ENCODE measurements at regions not wholly inside any gene's neighbourhood (a gene's known extent, or its start where the extent isn't known, plus 50 kb on each side); places are given as distances from the start of the nearest gene placed in this dataset.
A peak's percentile ranks its signal among the peaks of the same experiment; 100 is the strongest.
"Not testable (repeated sequence)": the region's sequence is repeated elsewhere in the genome, so short reads cannot be mapped to it uniquely, and the experiment has no call there.

GRCh38 chrY:12358337-12358736 is 342.7 kb upstream of the USP9Y start:
- no peak for DNase-seq

DNA sequence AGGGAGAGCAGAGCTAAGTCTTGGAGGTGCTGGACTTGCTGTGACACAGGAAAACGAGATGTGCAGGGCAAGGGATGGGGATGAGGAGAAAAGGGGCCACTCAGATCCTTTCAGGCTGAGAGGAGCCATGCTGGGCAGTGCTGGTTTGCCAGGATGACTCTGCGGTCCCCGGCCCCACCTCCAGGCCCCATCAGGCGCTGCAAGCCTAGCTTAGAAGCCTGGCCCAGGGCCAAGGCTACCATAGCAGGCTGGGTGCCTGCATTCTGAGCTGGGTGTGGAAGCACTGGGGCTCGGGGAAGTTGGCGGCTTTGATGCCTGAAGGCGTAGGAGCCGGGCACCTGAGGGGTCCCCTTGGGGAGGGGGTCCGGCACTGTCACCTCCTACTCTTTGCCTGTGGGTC is 341.2 kb upstream of the USP9Y start:
- DNase-seq: no peak

GRCh38 chrY:12360496-12360895 is 340.5 kb upstream of the USP9Y start:
- no peak for DNase-seq

DNA sequence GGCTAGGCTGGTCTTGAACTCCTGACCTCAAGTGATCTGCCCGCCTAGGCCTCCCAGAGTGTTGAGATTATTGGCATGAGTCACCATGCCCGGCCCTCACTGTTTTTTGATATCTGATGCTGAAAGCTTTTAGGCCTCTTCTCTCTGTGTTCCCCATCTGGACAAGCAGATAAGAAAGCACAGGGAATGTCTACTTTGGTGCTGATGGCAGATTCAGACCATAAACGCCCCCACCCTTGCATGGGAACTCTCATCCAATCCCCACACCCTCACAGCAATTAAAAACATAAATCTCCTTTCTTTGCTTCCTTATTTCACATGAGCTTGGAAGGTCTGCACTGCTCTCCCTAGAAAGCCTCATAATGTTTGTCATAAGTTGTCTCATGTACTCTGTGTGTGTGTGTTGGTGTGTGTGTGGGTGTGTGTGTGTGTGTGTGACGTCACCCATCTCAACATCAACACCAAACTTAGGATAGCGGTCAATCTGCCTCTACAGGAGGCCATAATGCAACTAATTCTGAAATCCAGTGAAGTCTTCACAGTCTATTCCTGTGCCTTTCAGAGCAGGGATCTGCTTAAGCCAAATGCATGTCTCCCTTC is 335.6 kb upstream of the USP9Y start:
- DNase-seq: peak in 1 of 56 donors; percentile 0

DNA sequence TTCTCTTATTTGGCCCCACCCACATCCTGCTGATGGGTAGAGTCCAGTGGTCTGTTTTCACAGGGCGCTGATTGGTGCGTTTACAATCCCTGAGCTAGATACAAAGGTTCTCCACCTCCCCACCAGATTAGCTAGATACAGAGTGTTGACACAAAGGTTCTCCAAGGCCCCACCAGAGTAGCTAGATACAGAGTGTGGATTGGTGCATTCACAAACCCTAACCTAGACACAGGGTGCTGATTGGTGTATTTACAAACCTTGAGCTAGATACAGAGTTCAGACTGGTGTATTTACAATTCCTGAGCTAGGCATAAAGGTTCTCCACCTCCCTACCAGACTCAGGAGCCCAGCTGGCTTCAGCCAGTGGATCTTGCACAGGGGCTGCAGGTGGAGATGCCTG is 326.4 kb upstream of the USP9Y start:
- not testable (repeated sequence) for DNase-seq

GRCh38 chrY:12391655-12392559 is 309.1 kb upstream of the USP9Y start:
- DNase-seq: not testable (repeated sequence)

GRCh38 chrY:12393190-12393589 is 307.8 kb upstream of the USP9Y start:
- DNase-seq: no peak

DNA sequence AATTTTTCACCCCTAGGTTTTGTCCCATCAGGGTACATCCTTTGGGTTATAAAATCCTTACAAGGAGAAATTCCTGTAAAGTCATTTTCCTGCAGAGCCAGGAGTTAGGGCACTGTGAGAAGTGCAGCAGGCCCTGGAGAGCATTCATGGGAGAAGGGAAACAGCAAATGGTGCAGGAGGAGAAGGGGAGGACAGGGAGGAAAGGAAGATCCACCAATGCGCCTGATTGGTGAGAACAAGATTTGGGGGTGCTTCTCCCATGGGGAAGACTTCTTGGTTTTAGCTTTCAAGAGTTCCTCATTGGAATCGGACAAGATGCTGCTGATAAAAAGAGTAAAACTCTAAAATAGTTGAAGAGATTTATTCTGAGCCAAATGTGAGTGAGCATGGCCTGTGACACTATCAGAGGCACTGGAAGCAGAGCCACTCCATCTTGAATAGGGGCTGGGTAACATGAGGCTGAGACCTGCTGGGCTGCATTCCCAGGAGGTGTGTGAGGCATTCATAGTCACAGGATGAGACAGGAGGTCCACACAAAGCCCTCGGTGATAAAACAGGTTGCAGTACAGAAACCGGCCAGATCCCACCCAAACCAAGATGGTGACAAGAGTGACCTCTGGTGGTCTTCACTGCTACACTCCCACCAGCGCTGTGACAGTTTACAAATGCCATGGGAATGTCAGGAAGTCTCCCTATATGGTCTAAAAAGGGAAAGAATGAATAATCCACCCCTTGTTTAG is 305.5 kb upstream of the USP9Y start:
- DNase-seq: not testable (repeated sequence)

DNA sequence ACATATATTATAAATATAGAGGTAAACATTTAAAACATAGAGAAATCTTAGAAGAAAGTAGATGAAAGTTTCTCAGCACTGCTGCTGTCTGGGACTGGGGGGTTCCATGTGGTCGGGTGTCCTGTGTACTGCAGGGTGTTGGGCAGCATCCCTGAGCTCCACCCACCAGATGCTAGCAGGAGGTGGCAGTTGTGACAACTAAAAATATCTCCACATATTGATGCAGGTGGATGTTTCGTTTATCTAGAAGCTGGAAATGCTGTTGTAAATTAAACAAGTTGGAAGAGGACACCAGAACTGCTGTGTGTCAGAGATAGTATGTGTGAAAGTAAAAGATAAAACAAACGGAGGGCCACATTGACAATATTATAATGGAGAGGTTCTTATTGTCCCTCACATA is 297.1 kb upstream of the USP9Y start:
- DNase-seq: no peak

- DNase-seq: no peak
Measured at GRCh38 chrY:12408236-12408635, 292.8 kb upstream of the USP9Y start.

- DNase-seq: no peak
Measured at GRCh38 chrY:12410696-12411095, 290.3 kb upstream of the USP9Y start.

GRCh38 chrY:12421072-12421787 is 279.8 kb upstream of the USP9Y start:
- DNase-seq: peak in 12 of 56 donors; percentile 0 to 4 (median 0)

DNA sequence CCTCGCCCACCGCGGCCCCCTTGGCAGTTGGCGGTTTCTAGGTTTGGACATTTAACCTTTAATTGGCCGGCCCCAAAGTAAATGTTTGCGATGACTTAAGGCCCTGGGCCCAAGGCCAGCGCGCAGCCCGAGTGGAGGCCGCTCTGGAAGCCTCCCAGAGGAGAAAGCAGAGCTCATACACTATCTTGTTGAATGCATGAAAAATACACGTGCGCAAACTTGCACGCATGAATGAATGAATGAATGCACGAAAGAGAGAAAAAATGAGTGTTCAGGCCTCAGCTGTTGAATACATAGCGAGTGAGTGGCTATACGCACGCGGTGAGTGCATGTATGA is 279.3 kb upstream of the USP9Y start:
- DNase-seq: no peak

GRCh38 chrY:12422536-12422935 is 278.5 kb upstream of the USP9Y start:
- DNase-seq: no peak

- DNase-seq: no peak
Measured at GRCh38 chrY:12423416-12424252, 277.4 kb upstream of the USP9Y start.

DNA sequence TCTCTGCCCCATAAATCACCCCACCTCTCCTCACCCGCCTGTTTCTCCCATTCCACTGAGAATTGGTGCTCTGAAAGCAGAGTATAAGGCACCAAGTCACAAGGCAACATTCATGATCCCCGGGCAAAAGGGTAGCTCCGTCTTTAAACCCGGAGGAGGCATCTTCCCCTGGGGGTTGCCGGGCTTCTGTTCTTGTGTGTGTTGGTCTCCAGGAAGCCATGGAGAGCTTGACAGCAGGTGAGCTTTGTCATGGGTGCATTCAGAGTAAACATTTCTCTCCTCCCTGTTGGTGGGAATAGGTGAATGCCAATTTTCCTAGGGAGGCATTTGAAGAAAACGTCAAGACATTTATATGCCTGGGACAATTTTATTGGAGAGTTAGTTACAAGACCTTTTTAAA is 275.5 kb upstream of the USP9Y start:
- no peak for DNase-seq

DNA sequence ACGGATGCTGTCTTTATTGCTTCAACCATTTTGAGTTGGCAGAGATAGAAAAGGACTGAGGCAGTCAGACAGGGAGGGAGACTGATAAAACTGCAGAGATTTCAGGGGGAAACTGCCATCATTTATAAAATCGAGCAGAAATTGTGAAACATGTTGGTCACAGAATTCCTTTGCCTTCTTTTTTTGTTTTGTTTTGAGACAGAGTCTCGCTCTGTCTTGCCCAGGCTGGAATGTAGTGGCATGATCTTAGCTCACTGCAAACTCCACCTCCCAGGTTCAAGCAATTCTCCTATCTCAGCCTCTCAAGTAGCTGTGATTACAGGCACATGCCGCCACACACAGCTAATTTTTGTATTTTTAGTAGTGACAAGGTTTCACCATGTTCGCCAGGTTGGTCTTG is 273.7 kb upstream of the USP9Y start:
- DNase-seq: no peak

GRCh38 chrY:12431546-12431945 is 269.5 kb upstream of the USP9Y start:
- DNase-seq: peak in 6 of 56 donors; percentile 0 to 19 (median 0)

DNA sequence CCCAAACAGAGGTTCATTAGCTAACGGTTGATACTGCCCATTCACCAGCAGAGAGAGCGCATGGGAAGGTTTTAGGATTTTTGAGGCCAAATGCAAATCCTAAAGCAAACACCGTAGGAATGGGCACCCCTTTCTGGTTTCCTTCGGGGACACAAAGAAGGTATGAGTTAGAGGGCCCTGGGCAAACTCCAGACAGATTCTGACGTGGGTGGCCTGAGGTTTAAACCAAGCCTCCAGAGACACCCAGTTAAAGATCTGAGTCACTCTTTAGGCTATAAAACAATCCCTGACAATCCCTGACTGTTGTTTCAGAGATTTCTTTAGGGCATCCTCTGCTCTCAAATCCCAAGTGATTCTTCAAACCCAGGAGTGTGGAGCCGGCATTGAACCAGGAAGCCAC is 262.2 kb upstream of the USP9Y start:
- not testable (repeated sequence) for DNase-seq

GRCh38 chrY:12444200-12444599 is 256.8 kb upstream of the USP9Y start:
- no peak for DNase-seq

Data from amygdala (tissue), 56 donors.